ENCODE measurements at regions not wholly inside any gene's neighbourhood (a gene's known extent, or its start where the extent isn't known, plus 50 kb on each side); places are given as distances from the start of the nearest gene placed in this dataset.

DNA sequence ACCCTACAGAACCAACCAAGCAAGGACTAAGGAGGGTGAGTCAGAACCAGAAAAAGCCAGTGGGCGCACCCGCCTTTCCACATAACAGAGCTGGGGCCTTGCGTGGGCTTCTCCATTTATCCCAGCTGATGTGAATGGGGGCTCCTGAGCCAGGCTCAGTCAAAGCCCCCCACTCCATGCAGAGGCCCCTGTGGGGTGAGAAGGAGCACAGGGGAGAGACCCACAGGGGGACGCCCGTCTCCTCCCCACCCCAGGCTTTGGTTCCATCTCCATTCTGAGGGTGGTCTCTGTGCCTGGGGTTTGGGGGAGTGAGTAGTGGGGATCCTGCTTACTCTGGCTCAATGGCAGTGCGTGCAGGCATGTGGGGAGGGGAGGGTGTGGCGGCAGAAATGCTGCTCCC is 210.1 kb upstream of the TNRC6C start:
- Histone ChIP-seq H3K9ac (no peak overlapping the region), H3K4me2 (no peak overlapping the region), H4K20me1 (ENCODE audit: insufficient read depth) (no peaks in the 10 kb centered on the region), H3K4me3 (IDR thresholded peaks at IDR 0.05; ENCODE audit: insufficient read depth, low read depth, low read length) (no peak overlapping the region), H3K27me3 (ENCODE audit: insufficient read depth, low read depth) (no peaks in the 10 kb centered on the region), H3K79me2 (ENCODE audit: insufficient read depth, low read depth) (no peaks in the 10 kb centered on the region), H2AFZ (ENCODE audit: low read depth) (no peak overlapping the region), H3K4me1 (ENCODE audit: low read depth, poor library complexity, severe bottlenecking) (no peaks in the 10 kb centered on the region), H3K36me3 (ENCODE audit: insufficient read depth) (no peaks in the 10 kb centered on the region), H3K27ac (no peak overlapping the region)
- TF ChIP-seq, protein P1, sequence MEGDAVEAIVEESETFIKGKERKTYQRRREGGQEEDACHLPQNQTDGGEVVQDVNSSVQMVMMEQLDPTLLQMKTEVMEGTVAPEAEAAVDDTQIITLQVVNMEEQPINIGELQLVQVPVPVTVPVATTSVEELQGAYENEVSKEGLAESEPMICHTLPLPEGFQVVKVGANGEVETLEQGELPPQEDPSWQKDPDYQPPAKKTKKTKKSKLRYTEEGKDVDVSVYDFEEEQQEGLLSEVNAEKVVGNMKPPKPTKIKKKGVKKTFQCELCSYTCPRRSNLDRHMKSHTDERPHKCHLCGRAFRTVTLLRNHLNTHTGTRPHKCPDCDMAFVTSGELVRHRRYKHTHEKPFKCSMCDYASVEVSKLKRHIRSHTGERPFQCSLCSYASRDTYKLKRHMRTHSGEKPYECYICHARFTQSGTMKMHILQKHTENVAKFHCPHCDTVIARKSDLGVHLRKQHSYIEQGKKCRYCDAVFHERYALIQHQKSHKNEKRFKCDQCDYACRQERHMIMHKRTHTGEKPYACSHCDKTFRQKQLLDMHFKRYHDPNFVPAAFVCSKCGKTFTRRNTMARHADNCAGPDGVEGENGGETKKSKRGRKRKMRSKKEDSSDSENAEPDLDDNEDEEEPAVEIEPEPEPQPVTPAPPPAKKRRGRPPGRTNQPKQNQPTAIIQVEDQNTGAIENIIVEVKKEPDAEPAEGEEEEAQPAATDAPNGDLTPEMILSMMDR (conservative IDR thresholded peaks at IDR 0.05; ENCODE audit: low read depth, low read length), result no peak

DNA sequence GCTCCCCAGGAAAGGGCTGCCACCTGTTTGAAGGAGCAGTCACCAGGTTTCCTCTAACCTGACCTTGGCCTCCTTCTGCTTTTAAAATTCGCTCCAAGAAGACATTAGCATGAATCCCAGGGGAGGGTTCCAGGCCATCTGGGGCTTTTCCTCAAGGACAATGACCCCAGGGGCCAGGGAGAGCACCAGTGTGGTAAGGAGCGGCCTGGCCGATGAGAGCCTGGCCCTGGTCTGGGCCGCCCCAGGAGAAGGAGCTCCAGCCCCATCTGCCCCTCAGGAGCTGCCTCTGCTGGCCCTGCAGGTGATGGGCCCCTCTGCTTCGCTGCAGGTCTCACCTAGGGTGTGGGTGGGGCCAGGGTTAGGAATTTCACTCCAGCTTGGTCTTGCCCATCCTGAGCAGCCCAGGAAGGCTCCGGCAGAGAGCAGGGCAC is 209.2 kb upstream of the TNRC6C start:
- Histone ChIP-seq H3K4me1 (ENCODE audit: low read depth, poor library complexity, severe bottlenecking) (no peaks in the 10 kb centered on the region), H3K79me2 (ENCODE audit: insufficient read depth, low read depth) (no peaks in the 10 kb centered on the region)
- TF ChIP-seq, protein P1 (conservative IDR thresholded peaks at IDR 0.05; ENCODE audit: low read depth, low read length), result no peak

DNA sequence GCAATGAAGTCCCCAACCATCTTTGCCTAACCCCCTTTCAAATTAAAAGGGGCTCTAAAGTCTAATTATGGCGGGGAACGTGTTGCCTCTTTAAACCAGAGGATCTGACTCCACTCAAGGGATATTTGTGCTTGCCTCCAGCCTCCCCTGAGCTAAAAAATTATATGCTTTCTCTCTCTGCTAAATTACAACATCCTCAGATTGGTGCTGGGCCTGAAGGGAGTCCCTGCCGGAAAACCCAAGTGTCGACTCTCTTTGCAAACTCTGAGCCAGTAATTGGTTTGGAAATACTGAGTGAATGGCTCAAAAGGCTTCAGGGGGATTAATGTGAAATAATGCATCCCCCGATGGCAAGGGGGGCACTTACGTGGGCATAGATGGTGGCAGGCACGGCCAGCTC is 208.5 kb upstream of the TNRC6C start:
- Histone ChIP-seq H3K4me3 (IDR thresholded peaks at IDR 0.05; ENCODE audit: insufficient read depth, low read depth, low read length) (no peak overlapping the region), H3K27ac (no peak overlapping the region), H3K79me2 (ENCODE audit: insufficient read depth, low read depth) (no peaks in the 10 kb centered on the region), H3K4me2 (no peak overlapping the region), H4K20me1 (ENCODE audit: insufficient read depth) (no peaks in the 10 kb centered on the region), H3K4me1 (ENCODE audit: low read depth, poor library complexity, severe bottlenecking) (no peaks in the 10 kb centered on the region), H3K36me3 (ENCODE audit: insufficient read depth) (no peaks in the 10 kb centered on the region), H3K27me3 (ENCODE audit: insufficient read depth, low read depth) (no peaks in the 10 kb centered on the region), H3K9ac (no peak overlapping the region), H2AFZ (ENCODE audit: low read depth) (no peak overlapping the region)
- TF ChIP-seq, protein P1 (conservative IDR thresholded peaks at IDR 0.05; ENCODE audit: low read depth, low read length), result no peak

More for the DNA sequence above, 209.2 kb upstream of the TNRC6C start:
- H3K27me3 ChIP-seq (ENCODE audit: insufficient read depth, low read depth), result no peaks in the 10 kb centered on the region
- H3K36me3 ChIP-seq (ENCODE audit: insufficient read depth), result no peaks in the 10 kb centered on the region
- H4K20me1 ChIP-seq (ENCODE audit: insufficient read depth), result no peaks in the 10 kb centered on the region
- no peak overlapping the region for H3K4me2 ChIP-seq
- no peak overlapping the region for H3K9ac ChIP-seq
- H2AFZ ChIP-seq (ENCODE audit: low read depth), result no peak overlapping the region
- no peak overlapping the region for H3K27ac ChIP-seq
- H3K4me3 ChIP-seq (IDR thresholded peaks at IDR 0.05; ENCODE audit: insufficient read depth, low read depth, low read length), result no peak overlapping the region

DNA sequence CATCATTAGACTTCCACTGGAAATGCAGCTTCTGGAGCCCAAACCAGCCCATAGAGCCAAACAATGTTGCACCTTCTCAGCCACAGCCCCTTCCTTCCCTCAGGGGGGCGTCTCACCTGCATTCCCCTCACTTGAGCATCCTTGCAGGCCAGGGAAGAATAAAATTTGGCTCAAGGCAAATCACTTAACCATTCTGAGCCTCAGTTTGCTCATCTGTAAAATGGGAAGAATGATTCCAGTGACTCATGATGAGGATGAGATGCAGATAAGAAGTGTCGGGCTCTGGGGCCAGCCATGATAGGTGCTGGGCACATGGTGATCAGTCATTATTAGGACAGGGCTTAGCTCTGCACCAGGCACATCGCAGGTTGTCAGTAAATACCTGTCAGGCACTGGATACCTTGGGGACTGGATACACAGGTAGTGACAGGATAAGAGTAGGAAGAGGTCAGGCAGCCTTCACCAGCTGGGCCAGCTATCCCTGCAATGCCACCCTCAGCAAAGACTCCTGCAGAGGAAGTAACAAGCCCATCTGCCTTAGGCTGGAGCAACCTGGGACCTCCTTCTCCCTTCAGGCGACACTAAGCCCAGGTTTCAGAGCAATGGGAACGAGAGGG is 208.0 kb upstream of the TNRC6C start:
- H4K20me1 ChIP-seq (ENCODE audit: insufficient read depth), result no peaks in the 10 kb centered on the region
- no peaks in the 10 kb centered on the region for H3K79me2 ChIP-seq (ENCODE audit: insufficient read depth, low read depth)
- TF ChIP-seq, protein P1 (conservative IDR thresholded peaks at IDR 0.05; ENCODE audit: low read depth, low read length), result no peak

More for the DNA sequence above, 208.0 kb upstream of the TNRC6C start:
- H3K4me2 ChIP-seq, result no peak overlapping the region
- no peak overlapping the region for H3K9ac ChIP-seq
- no peak overlapping the region for H3K4me3 ChIP-seq (IDR thresholded peaks at IDR 0.05; ENCODE audit: insufficient read depth, low read depth, low read length)
- H2AFZ ChIP-seq (ENCODE audit: low read depth), result no peak overlapping the region
- H3K27ac ChIP-seq, result no peak overlapping the region
- H3K36me3 ChIP-seq (ENCODE audit: insufficient read depth), result no peaks in the 10 kb centered on the region
- H3K27me3 ChIP-seq (ENCODE audit: insufficient read depth, low read depth), result no peaks in the 10 kb centered on the region
- no peaks in the 10 kb centered on the region for H3K4me1 ChIP-seq (ENCODE audit: low read depth, poor library complexity, severe bottlenecking)
